Activated T-cell treated with anti-CD3 and anti-CD28 coated beads, Interleukin-2, amount 50 U/mL, for 4 hours (primary cell): ENCODE measurements at regions not wholly inside any gene's neighbourhood (a gene's known extent, or its start where the extent isn't known, plus 50 kb on each side); places are given as distances from the start of the nearest gene placed in this dataset.
"Not testable (repeated sequence)": the region's sequence is repeated elsewhere in the genome, so short reads cannot be mapped to it uniquely, and the experiment has no call there.

ENCODE experiments used
- ATAC-seq, 2 donors: fragments of 200-7000 bp; cut with Tn5 transposase; one replicate each; pipeline ENCODE4 v1.10.0; 2021
- DNase-seq: peaks from one replicate; pipeline ENCODE4 v3.0.0-alpha.2; 2020
- H3K27me3 Mint-ChIP-seq: one replicate; pipeline ENCODE4 v1.8.0; 2021; ENCODE audit warnings: low read depth, mixed read lengths
- H3K36me3 Mint-ChIP-seq: one replicate; pipeline ENCODE4 v1.8.0; 2022; ENCODE audit warnings: mixed read lengths; ENCODE audit not compliant: insufficient read depth
- H3K4me1 Mint-ChIP-seq: one replicate; pipeline ENCODE4 v1.8.0; 2021; ENCODE audit warnings: low read depth, mixed read lengths
- H3K4me3 Mint-ChIP-seq: one replicate; pipeline ENCODE4 v1.8.0; 2021; ENCODE audit warnings: mild to moderate bottlenecking, moderate library complexity, mixed read lengths
- H3K9me3 Mint-ChIP-seq: one replicate; pipeline ENCODE4 v1.8.0; 2021; ENCODE audit warnings: mixed read lengths

DNA sequence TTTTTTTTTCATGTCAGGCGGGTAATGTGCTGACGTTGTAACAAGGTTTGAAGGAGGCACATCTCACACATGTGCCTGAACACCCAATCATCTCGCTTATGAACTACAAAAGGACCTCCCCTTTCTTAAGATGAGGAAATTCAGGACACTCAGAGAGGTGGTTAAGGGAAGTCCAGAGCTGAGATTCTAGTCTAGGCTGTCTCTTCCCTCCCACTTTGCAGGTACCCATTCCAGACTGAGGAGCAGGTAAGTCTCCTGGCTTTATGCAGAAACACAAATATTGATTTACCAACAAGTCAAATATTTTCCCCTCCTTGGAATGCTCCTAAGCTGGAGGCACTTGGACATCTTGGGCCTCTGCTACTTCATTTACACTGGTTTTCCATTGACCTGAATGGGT is 122.9 kb upstream of the CADM1 start:
- no peak for DNase-seq
- H3K4me1 Mint-ChIP-seq: no peaks in the 10 kb centered on the region
- no peak overlapping the region for H3K4me3 Mint-ChIP-seq
- H3K27me3 Mint-ChIP-seq: peaks cover 6% of the 10 kb centered on the region
- ATAC-seq: no peak
- no peaks in the 10 kb centered on the region for H3K9me3 Mint-ChIP-seq
- no peaks in the 10 kb centered on the region for H3K36me3 Mint-ChIP-seq

DNA sequence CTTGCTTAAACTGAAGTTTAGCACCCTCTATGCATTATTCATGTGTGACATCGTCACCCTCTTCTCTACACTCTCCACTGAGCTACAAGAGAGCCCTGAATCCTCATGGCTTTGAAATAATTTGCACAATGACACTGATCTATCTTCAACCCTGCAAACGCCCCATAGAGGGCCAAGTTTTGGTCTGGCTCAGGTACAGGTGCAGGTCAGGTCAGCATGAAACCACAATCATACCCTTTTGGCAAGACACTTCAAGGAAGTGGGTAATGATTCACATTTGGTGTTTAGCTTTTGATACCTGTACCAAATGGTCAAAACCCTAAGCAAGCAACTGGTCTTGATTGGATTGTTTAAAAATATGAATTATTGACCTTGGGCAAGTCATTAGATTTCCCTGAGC is 122.2 kb upstream of the CADM1 start:
- H3K4me1 Mint-ChIP-seq: no peaks in the 10 kb centered on the region
- H3K27me3 Mint-ChIP-seq: peaks cover 4% of the 10 kb centered on the region
- no peak for ATAC-seq

GRCh38 chr11:115625502-115625901 is 121.3 kb upstream of the CADM1 start:
- ATAC-seq (no peak), DNase-seq (no peak)
- Mint-ChIP-seq H3K27me3 (peaks cover 4% of the 10 kb centered on the region), H3K4me3 (no peak overlapping the region), H3K4me1 (no peaks in the 10 kb centered on the region), H3K9me3 (no peaks in the 10 kb centered on the region), H3K36me3 (no peaks in the 10 kb centered on the region)

More for the DNA sequence above, 122.2 kb upstream of the CADM1 start:
- Mint-ChIP-seq H3K36me3 (no peaks in the 10 kb centered on the region), H3K4me3 (no peak overlapping the region), H3K9me3 (no peaks in the 10 kb centered on the region)
- no peak for DNase-seq

- no peak for ATAC-seq
These were observed 119.8 kb upstream of the CADM1 start for GRCh38 chr11:115624065-115624464.

GRCh38 chr11:115623021-115623451 is 118.8 kb upstream of the CADM1 start:
- Mint-ChIP-seq H3K36me3 (no peaks in the 10 kb centered on the region), H3K9me3 (no peaks in the 10 kb centered on the region), H3K4me1 (no peaks in the 10 kb centered on the region), H3K4me3 (no peak overlapping the region), H3K27me3 (no peaks in the 10 kb centered on the region)
- DNase-seq: no peak
- no peak for ATAC-seq

More at GRCh38 chr11:115624065-115624464, 119.8 kb upstream of the CADM1 start:
- Mint-ChIP-seq H3K36me3 (no peaks in the 10 kb centered on the region), H3K4me3 (no peak overlapping the region), H3K9me3 (no peaks in the 10 kb centered on the region), H3K27me3 (no peaks in the 10 kb centered on the region), H3K4me1 (no peaks in the 10 kb centered on the region)
- DNase-seq: no peak

- ATAC-seq: no peak
- no peak for DNase-seq
- no peaks in the 10 kb centered on the region for H3K36me3 Mint-ChIP-seq
- H3K9me3 Mint-ChIP-seq: no peaks in the 10 kb centered on the region
- no peaks in the 10 kb centered on the region for H3K27me3 Mint-ChIP-seq
- no peak overlapping the region for H3K4me3 Mint-ChIP-seq
- H3K4me1 Mint-ChIP-seq: no peaks in the 10 kb centered on the region
These were observed 114.2 kb upstream of the CADM1 start for GRCh38 chr11:115618428-115618827.

DNA sequence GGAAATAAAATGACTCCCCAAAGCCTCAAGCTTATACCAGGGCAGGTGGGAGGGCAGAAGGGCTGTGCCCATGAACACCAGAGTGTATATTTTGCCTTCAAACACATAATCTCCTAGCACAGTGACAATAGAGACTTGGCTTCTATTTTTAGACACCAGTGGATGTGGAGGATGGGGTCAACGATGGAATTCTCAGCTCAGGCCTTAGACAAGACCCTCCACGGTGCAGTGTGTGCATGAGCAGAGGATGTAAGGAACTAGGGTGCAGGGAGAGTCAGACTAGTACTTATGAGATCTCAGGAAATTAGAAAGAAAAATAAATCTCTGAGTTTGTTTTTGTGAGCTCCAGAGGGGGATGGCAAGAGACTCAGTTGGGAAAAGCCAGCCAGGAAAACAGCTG is 113.6 kb upstream of the CADM1 start:
- DNase-seq (no peak), ATAC-seq (no peak)
- no peaks in the 10 kb centered on the region for H3K4me1 Mint-ChIP-seq
- no peaks in the 10 kb centered on the region for H3K36me3 Mint-ChIP-seq
- H3K27me3 Mint-ChIP-seq: no peaks in the 10 kb centered on the region
- no peaks in the 10 kb centered on the region for H3K9me3 Mint-ChIP-seq
- no peak overlapping the region for H3K4me3 Mint-ChIP-seq

DNA sequence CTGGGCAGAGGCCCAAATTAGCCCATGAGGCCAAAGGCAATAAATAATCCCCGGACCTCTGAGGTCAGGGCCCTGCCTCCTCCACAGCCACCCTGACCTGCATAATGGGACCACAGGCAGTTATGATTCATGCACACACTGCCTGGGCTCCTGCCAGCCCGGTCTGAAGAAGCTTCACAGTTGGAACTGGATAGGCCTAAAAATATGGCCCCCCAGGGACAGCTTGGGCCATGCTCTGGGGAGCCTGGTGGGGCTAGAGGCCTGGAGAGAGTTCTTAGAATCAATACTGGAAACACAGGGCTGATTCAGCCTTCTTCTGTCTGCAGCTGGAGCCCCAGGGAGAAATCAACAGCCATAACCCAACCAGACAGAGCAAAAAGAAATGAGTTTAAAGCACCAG is 112.8 kb upstream of the CADM1 start:
- H3K4me3 Mint-ChIP-seq: no peak overlapping the region
- no peak for DNase-seq
- no peaks in the 10 kb centered on the region for H3K4me1 Mint-ChIP-seq
- H3K9me3 Mint-ChIP-seq: no peaks in the 10 kb centered on the region
- ATAC-seq: no peak
- H3K36me3 Mint-ChIP-seq: no peaks in the 10 kb centered on the region
- H3K27me3 Mint-ChIP-seq: no peaks in the 10 kb centered on the region

- H3K27me3 Mint-ChIP-seq: no peaks in the 10 kb centered on the region
- H3K4me1 Mint-ChIP-seq: no peaks in the 10 kb centered on the region
- peaks cover 4% of the 10 kb centered on the region for H3K9me3 Mint-ChIP-seq
- ATAC-seq: no peak
- no peak overlapping the region for H3K4me3 Mint-ChIP-seq
- DNase-seq: no peak
- H3K36me3 Mint-ChIP-seq: no peaks in the 10 kb centered on the region
These were observed 109.9 kb upstream of the CADM1 start for GRCh38 chr11:115613986-115614632.

DNA sequence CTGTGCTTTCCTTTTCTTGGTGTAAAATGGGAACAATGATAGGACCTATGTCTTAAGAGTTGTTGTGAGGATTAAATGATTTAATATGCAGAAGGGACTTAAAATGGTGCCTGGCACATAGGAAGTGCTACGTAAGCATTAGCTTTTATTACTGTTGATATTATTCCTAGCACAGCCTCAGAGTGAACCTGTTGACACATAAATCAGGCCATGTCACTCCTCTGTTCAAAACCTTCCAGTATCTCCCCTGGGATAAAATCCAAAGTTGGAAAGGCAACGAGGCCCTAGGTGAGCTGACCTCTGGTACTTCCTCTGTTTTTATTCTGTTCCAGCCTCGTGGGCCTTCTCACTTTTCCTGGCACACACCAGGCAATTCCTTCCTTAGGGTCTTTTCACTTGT is 108.8 kb upstream of the CADM1 start:
- DNase-seq (no peak), ATAC-seq (no peak)
- Mint-ChIP-seq H3K4me1 (no peaks in the 10 kb centered on the region), H3K9me3 (peaks cover 4% of the 10 kb centered on the region), H3K4me3 (no peak overlapping the region), H3K27me3 (no peaks in the 10 kb centered on the region), H3K36me3 (no peaks in the 10 kb centered on the region)

DNA sequence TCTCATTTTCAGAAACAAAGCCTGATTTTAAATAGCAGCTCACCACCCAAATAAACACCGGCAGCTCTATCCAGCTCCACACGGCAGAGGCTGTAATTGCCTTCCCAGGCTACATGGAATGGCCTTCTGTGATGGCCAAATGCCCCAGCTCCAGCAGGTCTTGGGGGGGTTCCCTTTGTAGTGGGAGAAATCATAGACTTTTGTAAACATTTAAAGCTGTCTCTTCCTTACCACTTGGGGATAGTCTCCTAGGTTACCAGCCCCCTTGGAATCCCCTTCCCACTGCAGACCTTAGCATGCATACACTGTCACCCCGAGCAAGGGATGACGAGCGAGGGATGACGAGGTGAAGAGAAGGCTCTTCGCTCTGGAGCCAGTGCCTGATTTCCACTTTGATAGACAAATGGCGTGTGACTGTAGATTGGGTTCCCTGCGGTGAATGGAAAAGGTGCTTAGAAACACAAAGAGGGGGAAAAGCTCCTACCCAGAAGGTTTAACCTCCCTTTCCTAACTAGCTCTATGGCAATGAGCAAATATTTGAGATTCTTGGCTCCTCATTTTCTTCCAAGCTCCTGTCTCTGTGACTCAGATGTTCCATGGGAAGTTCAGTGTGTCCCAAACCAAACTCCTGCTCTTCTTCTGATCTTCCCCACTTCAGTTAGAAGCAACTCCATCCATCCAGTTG is 108.0 kb upstream of the CADM1 start:
- Mint-ChIP-seq H3K9me3 (peaks cover 4% of the 10 kb centered on the region), H3K4me3 (no peak overlapping the region), H3K36me3 (no peaks in the 10 kb centered on the region), H3K27me3 (peaks cover 2% of the 10 kb centered on the region), H3K4me1 (no peaks in the 10 kb centered on the region)
- ATAC-seq (no peak), DNase-seq (no peak)

DNA sequence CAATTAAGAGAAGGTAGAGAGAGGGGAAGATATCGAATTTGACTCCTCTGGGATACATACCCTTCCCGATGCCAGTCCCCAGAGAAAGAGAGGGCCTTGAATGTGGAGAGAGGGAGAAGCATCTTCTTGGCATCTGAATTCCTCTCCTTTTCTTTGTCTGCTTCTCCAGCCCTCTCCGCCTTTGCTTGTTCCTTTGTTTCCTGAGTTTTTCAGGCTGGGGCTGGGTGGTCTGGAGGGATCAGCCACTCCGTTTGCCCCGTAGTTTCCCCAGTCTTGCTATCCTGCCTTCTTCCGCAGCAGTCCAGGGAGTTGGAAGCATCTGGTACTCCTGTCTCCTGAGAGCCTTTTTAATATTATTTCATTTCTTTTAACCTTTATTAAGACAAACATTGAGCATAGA is 107.1 kb upstream of the CADM1 start:
- no peak overlapping the region for H3K4me3 Mint-ChIP-seq
- peaks cover 4% of the 10 kb centered on the region for H3K9me3 Mint-ChIP-seq
- DNase-seq (no peak), ATAC-seq (no peak)
- H3K36me3 Mint-ChIP-seq: no peaks in the 10 kb centered on the region
- no peaks in the 10 kb centered on the region for H3K4me1 Mint-ChIP-seq
- H3K27me3 Mint-ChIP-seq: peaks cover 2% of the 10 kb centered on the region

GRCh38 chr11:115610908-115611307 is 106.7 kb upstream of the CADM1 start:
- peaks cover 2% of the 10 kb centered on the region for H3K27me3 Mint-ChIP-seq
- H3K36me3 Mint-ChIP-seq: no peaks in the 10 kb centered on the region
- H3K4me1 Mint-ChIP-seq: no peaks in the 10 kb centered on the region
- ATAC-seq: no peak
- H3K4me3 Mint-ChIP-seq: no peak overlapping the region
- no peak for DNase-seq
- H3K9me3 Mint-ChIP-seq: peaks cover 4% of the 10 kb centered on the region

DNA sequence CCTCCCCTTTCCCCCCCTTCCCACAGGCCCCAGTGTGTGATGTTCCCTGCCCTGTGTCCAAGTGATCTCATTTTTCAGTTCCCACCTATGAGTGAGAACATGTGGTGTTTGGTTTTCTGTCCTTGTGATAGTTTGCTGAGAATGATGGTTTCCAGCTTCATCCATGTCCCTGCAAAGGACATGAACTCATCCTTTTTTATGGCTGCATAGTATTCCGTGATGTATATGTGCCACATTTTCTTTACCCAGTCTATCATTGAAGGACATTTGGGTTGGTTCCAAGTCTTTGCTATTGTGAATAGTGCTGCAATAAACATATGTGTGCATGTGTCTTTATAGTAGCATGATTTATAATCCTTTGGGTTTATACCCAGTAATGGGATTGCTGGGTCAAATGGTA is 106.0 kb upstream of the CADM1 start:
- not testable (repeated sequence) for H3K4me3 Mint-ChIP-seq, H3K4me1 Mint-ChIP-seq, ATAC-seq, H3K9me3 Mint-ChIP-seq, H3K36me3 Mint-ChIP-seq, H3K27me3 Mint-ChIP-seq, DNase-seq

DNA sequence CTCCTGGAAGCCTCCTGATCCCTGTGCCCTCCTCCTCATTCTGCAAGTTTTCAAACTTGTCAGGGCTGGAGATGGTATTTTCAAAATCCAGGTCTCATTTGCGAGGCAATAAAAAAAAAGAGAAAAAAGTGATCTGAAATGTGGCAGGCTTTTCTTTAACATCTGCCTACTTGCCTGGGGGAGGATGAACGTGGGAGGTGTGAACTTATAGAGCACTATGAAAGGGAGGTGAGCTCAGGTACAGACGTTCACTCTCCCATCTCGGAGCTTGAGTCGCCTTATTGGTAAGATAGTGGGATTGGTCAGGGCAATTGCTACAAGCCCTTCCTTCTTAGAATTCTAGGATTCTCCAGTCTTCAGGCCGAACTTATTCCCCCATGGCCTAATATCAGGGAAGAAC is 104.8 kb upstream of the CADM1 start:
- Mint-ChIP-seq H3K9me3 (peaks cover 4% of the 10 kb centered on the region), H3K36me3 (no peaks in the 10 kb centered on the region), H3K27me3 (peaks cover 2% of the 10 kb centered on the region), H3K4me3 (no peak overlapping the region), H3K4me1 (no peaks in the 10 kb centered on the region)
- ATAC-seq: no peak
- DNase-seq: no peak
